BLaER1 (cell line): ENCODE measurements at regions not wholly inside any gene's neighbourhood (a gene's known extent, or its start where the extent isn't known, plus 50 kb on each side); places are given as distances from the start of the nearest gene placed in this dataset.

Experiments used
- H3K27ac ChIP-seq: shearing (Covaris generic); formaldehyde crosslinking; 2 replicates; pipeline ENCODE4 v1.8.1; 2022
- H3K27me3 ChIP-seq: shearing (Covaris generic); formaldehyde crosslinking; 2 replicates; pipeline ENCODE4 v1.8.1; 2022
- H3K36me3 ChIP-seq: shearing (Covaris generic); formaldehyde crosslinking; 2 replicates; pipeline ENCODE4 v1.8.1; 2022
- H3K4me1 ChIP-seq: shearing (Covaris generic); formaldehyde crosslinking; 2 replicates; pipeline ENCODE4 v1.8.1; 2022
- H3K4me2 ChIP-seq: shearing (Covaris generic); formaldehyde crosslinking; 2 replicates; pipeline ENCODE4 v1.8.1; 2022
- H3K4me3 ChIP-seq: shearing (Covaris generic); formaldehyde crosslinking; 2 replicates; pipeline ENCODE4 v1.8.1; 2022
- H3K9ac ChIP-seq: shearing (Covaris generic); formaldehyde crosslinking; 2 replicates; pipeline ENCODE4 v1.8.1; 2022
- H3K9me3 ChIP-seq: shearing (Covaris generic); formaldehyde crosslinking; 2 replicates; pipeline ENCODE4 v1.8.1; 2022
- H4K20me1 ChIP-seq: shearing (Covaris generic); formaldehyde crosslinking; 2 replicates; pipeline ENCODE4 v1.8.1; 2022
- Cebpa-rat ChIP-seq: shearing (Covaris generic); IDR thresholded peaks from 2 replicates; pipeline ENCODE4 v1.8.1; 2022

- H3K27ac ChIP-seq: no peak overlapping the region
- no peak overlapping the region for H3K4me2 ChIP-seq
- TF ChIP-seq Cebpa-rat: no peak
- no peak overlapping the region for H3K4me3 ChIP-seq
- H3K9ac ChIP-seq: no peak overlapping the region
- no peaks in the 10 kb centered on the region for H3K4me1 ChIP-seq
- H4K20me1 ChIP-seq: no peaks in the 10 kb centered on the region
- H3K9me3 ChIP-seq: no peaks in the 10 kb centered on the region
- H3K27me3 ChIP-seq: no peaks in the 10 kb centered on the region
- H3K36me3 ChIP-seq: no peaks in the 10 kb centered on the region
These were observed 837.1 kb upstream of the ZNF608 start for GRCh38 chr5:125583321-125584139.

GRCh38 chr5:125584140-125584520 lies 837.7 kb upstream of the ZNF608 start:
- Histone ChIP-seq H3K27me3 (no peaks in the 10 kb centered on the region), H3K9ac (no peak overlapping the region), H3K36me3 (no peaks in the 10 kb centered on the region), H3K9me3 (no peaks in the 10 kb centered on the region), H3K4me1 (no peaks in the 10 kb centered on the region), H3K27ac (no peak overlapping the region), H4K20me1 (no peaks in the 10 kb centered on the region), H3K4me3 (no peak overlapping the region), H3K4me2 (no peak overlapping the region)
- no peak for TF ChIP-seq Cebpa-rat

- Histone ChIP-seq H3K4me3 (no peak overlapping the region), H4K20me1 (no peaks in the 10 kb centered on the region), H3K27ac (no peak overlapping the region), H3K4me1 (no peaks in the 10 kb centered on the region), H3K36me3 (no peaks in the 10 kb centered on the region), H3K27me3 (no peaks in the 10 kb centered on the region), H3K9me3 (no peaks in the 10 kb centered on the region), H3K4me2 (no peak overlapping the region), H3K9ac (no peak overlapping the region)
- no peak for TF ChIP-seq Cebpa-rat
These were observed 835.6 kb upstream of the GRAMD2B start for GRCh38 chr5:125587631-125588030.

- Histone ChIP-seq H3K4me2 (no peak overlapping the region), H3K9ac (no peak overlapping the region), H3K4me1 (no peaks in the 10 kb centered on the region), H3K27ac (no peak overlapping the region), H3K4me3 (no peak overlapping the region), H3K36me3 (no peaks in the 10 kb centered on the region), H3K9me3 (no peaks in the 10 kb centered on the region), H4K20me1 (no peaks in the 10 kb centered on the region), H3K27me3 (no peaks in the 10 kb centered on the region)
- no peak for TF ChIP-seq Cebpa-rat
These were observed 830.4 kb upstream of the GRAMD2B start for GRCh38 chr5:125592856-125593255.

- H3K4me3 ChIP-seq: no peak overlapping the region
- H3K27ac ChIP-seq: no peak overlapping the region
- H3K9ac ChIP-seq: no peak overlapping the region
- TF ChIP-seq Cebpa-rat: no peak
- H3K9me3 ChIP-seq: no peaks in the 10 kb centered on the region
- no peaks in the 10 kb centered on the region for H3K36me3 ChIP-seq
- no peaks in the 10 kb centered on the region for H4K20me1 ChIP-seq
- H3K27me3 ChIP-seq: no peaks in the 10 kb centered on the region
- no peaks in the 10 kb centered on the region for H3K4me1 ChIP-seq
- H3K4me2 ChIP-seq: no peak overlapping the region
These were observed 828.1 kb upstream of the GRAMD2B start for GRCh38 chr5:125595095-125595494.

GRCh38 chr5:125595845-125596244 lies 827.4 kb upstream of the GRAMD2B start:
- Histone ChIP-seq H3K27me3 (no peaks in the 10 kb centered on the region), H3K4me2 (no peak overlapping the region), H3K27ac (no peak overlapping the region), H3K9me3 (no peaks in the 10 kb centered on the region), H3K4me1 (no peaks in the 10 kb centered on the region), H3K36me3 (no peaks in the 10 kb centered on the region), H3K9ac (no peak overlapping the region), H4K20me1 (no peaks in the 10 kb centered on the region), H3K4me3 (no peak overlapping the region)
- TF ChIP-seq Cebpa-rat: no peak

GRCh38 chr5:125597338-125597737 lies 825.9 kb upstream of the GRAMD2B start:
- Histone ChIP-seq H3K36me3 (no peaks in the 10 kb centered on the region), H4K20me1 (no peaks in the 10 kb centered on the region), H3K27ac (no peak overlapping the region), H3K27me3 (no peaks in the 10 kb centered on the region), H3K9ac (no peak overlapping the region), H3K4me1 (no peaks in the 10 kb centered on the region), H3K4me3 (no peak overlapping the region), H3K4me2 (no peak overlapping the region), H3K9me3 (no peaks in the 10 kb centered on the region)
- TF ChIP-seq Cebpa-rat: no peak

- Histone ChIP-seq H4K20me1 (no peaks in the 10 kb centered on the region), H3K9me3 (no peaks in the 10 kb centered on the region), H3K4me2 (no peak overlapping the region), H3K9ac (no peak overlapping the region), H3K36me3 (no peaks in the 10 kb centered on the region), H3K27ac (no peak overlapping the region), H3K4me3 (no peak overlapping the region), H3K27me3 (no peaks in the 10 kb centered on the region), H3K4me1 (no peaks in the 10 kb centered on the region)
- TF ChIP-seq Cebpa-rat: no peak
These were observed 822.6 kb upstream of the GRAMD2B start for GRCh38 chr5:125600559-125600958.

GRCh38 chr5:125602184-125602583 lies 821.0 kb upstream of the GRAMD2B start:
- Histone ChIP-seq H3K36me3 (no peaks in the 10 kb centered on the region), H3K4me1 (no peaks in the 10 kb centered on the region), H3K27me3 (no peaks in the 10 kb centered on the region), H3K9ac (no peak overlapping the region), H3K27ac (no peak overlapping the region), H3K9me3 (no peaks in the 10 kb centered on the region), H4K20me1 (no peaks in the 10 kb centered on the region), H3K4me3 (no peak overlapping the region), H3K4me2 (no peak overlapping the region)
- TF ChIP-seq Cebpa-rat: no peak

- Histone ChIP-seq H3K9ac (no peak overlapping the region), H3K36me3 (no peaks in the 10 kb centered on the region), H4K20me1 (no peaks in the 10 kb centered on the region), H3K9me3 (no peaks in the 10 kb centered on the region), H3K4me1 (no peaks in the 10 kb centered on the region), H3K4me3 (no peak overlapping the region), H3K27ac (no peak overlapping the region), H3K27me3 (no peaks in the 10 kb centered on the region), H3K4me2 (no peak overlapping the region)
- no peak for TF ChIP-seq Cebpa-rat
These were observed 819.9 kb upstream of the GRAMD2B start for GRCh38 chr5:125603321-125603720.

GRCh38 chr5:125604104-125604503 lies 819.1 kb upstream of the GRAMD2B start:
- Histone ChIP-seq H4K20me1 (no peaks in the 10 kb centered on the region), H3K4me3 (no peak overlapping the region), H3K36me3 (no peaks in the 10 kb centered on the region), H3K9me3 (no peaks in the 10 kb centered on the region), H3K4me2 (no peak overlapping the region), H3K4me1 (no peaks in the 10 kb centered on the region), H3K9ac (no peak overlapping the region), H3K27me3 (no peaks in the 10 kb centered on the region), H3K27ac (no peak overlapping the region)
- TF ChIP-seq Cebpa-rat: no peak
